ENCODE measurements at regions not wholly inside any gene's neighbourhood (a gene's known extent, or its start where the extent isn't known, plus 50 kb on each side); places are given as distances from the start of the nearest gene placed in this dataset.

- no peak overlapping the region for H2BK5ac ChIP-seq (ENCODE audit: insufficient read length, low read length)
- no peak overlapping the region for H3K56ac ChIP-seq (ENCODE audit: insufficient read length, low read depth, low read length)
- no peak overlapping the region for H2BK12ac ChIP-seq (ENCODE audit: insufficient read length, low read depth, low read length)
- H3K23me2 ChIP-seq (ENCODE audit: insufficient read length, low read depth, low read length, poor library complexity, severe bottlenecking): no peaks in the 10 kb centered on the region
- peaks cover 5 to 12% of the 10 kb centered on the region in 2 experiments; a peak in 3 of 4 replicates for H3K4me1 Mint-ChIP-seq
- no peak overlapping the region for H3K14ac ChIP-seq (ENCODE audit: insufficient read depth, low read length)
- H3K9ac ChIP-seq (ENCODE audit: extremely low read depth, insufficient read length, low read length): no peak overlapping the region
- DNase-seq: no peak
- H2BK120ac ChIP-seq (ENCODE audit: low read depth, low read length, poor library complexity, severe bottlenecking): no peak overlapping the region
- no peak overlapping the region for H3K4me2 ChIP-seq (ENCODE audit: insufficient read depth, insufficient read length, low read length)
- H3K9me3 Mint-ChIP-seq: no peaks in the 10 kb centered on the region
- no peak overlapping the region for H3K18ac ChIP-seq (ENCODE audit: insufficient read length, low read depth, low read length)
- no peak overlapping the region for H4K5ac ChIP-seq (ENCODE audit: insufficient read length, low read depth, low read length)
- H3K4me1 ChIP-seq (ENCODE audit: insufficient read depth, low read length): no peaks in the 10 kb centered on the region
- H3K27ac ChIP-seq (ENCODE audit: insufficient read length, low read depth, low read length): no peak overlapping the region
- H3K9me3 ChIP-seq (ENCODE audit: control insufficient read depth, low read depth, low read length): no peaks in the 10 kb centered on the region
- H3K4ac ChIP-seq (ENCODE audit: low read depth, low read length): no peak overlapping the region
- WGBS (ENCODE audit: extremely low coverage, insufficient read length, low lambda C conversion rate): no CpG with 5 or more reads among the region's 2 CpGs
- no peak overlapping the region for H3K23ac ChIP-seq (ENCODE audit: insufficient read length, low read depth, low read length)
- no peak overlapping the region for H2BK20ac ChIP-seq (ENCODE audit: low read depth, low read length, poor library complexity, severe bottlenecking)
- H2AK5ac ChIP-seq (ENCODE audit: insufficient read length, low read length): no peak overlapping the region
- no peak overlapping the region for H2AFZ ChIP-seq (ENCODE audit: low read length)
- TF ChIP-seq, protein P1, sequence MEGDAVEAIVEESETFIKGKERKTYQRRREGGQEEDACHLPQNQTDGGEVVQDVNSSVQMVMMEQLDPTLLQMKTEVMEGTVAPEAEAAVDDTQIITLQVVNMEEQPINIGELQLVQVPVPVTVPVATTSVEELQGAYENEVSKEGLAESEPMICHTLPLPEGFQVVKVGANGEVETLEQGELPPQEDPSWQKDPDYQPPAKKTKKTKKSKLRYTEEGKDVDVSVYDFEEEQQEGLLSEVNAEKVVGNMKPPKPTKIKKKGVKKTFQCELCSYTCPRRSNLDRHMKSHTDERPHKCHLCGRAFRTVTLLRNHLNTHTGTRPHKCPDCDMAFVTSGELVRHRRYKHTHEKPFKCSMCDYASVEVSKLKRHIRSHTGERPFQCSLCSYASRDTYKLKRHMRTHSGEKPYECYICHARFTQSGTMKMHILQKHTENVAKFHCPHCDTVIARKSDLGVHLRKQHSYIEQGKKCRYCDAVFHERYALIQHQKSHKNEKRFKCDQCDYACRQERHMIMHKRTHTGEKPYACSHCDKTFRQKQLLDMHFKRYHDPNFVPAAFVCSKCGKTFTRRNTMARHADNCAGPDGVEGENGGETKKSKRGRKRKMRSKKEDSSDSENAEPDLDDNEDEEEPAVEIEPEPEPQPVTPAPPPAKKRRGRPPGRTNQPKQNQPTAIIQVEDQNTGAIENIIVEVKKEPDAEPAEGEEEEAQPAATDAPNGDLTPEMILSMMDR (conservative IDR thresholded peaks at IDR 0.05): no peak
- no peaks in the 10 kb centered on the region for H3K79me1 ChIP-seq (ENCODE audit: insufficient read depth, low read depth, low read length, poor library complexity, severe bottlenecking)
- H3K36me3 Mint-ChIP-seq (ENCODE audit: insufficient read depth in 1 of 3, low read depth in 3 of 3): no peaks in the 10 kb centered on the region
- no peak overlapping the region for H4K8ac ChIP-seq (replicated peaks; ENCODE audit: insufficient read length, low read depth, low read length)
- no peak overlapping the region for H2BK15ac ChIP-seq (ENCODE audit: low read depth, low read length)
- no peaks in the 10 kb centered on the region for H3K27me3 Mint-ChIP-seq (ENCODE audit: low read depth)
- no peak overlapping the region for H4K91ac ChIP-seq (ENCODE audit: insufficient read length, low read depth, low read length)
- H4K20me1 ChIP-seq (ENCODE audit: control insufficient read depth, insufficient read depth, insufficient read length): no peaks in the 10 kb centered on the region
- no peak overlapping the region for H3K27ac Mint-ChIP-seq
- no peaks in the 10 kb centered on the region for H3K27me3 ChIP-seq (ENCODE audit: insufficient read depth, low read length)
- no peak overlapping the region for H3T11ph ChIP-seq (ENCODE audit: low read length)
- H3K4me3 Mint-ChIP-seq: no peak overlapping the region
- no peaks in the 10 kb centered on the region for H3K79me2 ChIP-seq (ENCODE audit: insufficient read depth, low read length)
Measured at GRCh38 chr18:29653671-29654215, 1388.8 kb downstream of the DSC3 start.
